ENCODE measurements at regions not wholly inside any gene's neighbourhood (a gene's known extent, or its start where the extent isn't known, plus 50 kb on each side); places are given as distances from the start of the nearest gene placed in this dataset.
A peak's percentile ranks its signal among the peaks of the same experiment; 100 is the strongest.

GRCh38 chr1:222358100-222358499 lies 189.8 kb downstream of the HHIPL2 start:
- no peak for DNase-seq

DNA sequence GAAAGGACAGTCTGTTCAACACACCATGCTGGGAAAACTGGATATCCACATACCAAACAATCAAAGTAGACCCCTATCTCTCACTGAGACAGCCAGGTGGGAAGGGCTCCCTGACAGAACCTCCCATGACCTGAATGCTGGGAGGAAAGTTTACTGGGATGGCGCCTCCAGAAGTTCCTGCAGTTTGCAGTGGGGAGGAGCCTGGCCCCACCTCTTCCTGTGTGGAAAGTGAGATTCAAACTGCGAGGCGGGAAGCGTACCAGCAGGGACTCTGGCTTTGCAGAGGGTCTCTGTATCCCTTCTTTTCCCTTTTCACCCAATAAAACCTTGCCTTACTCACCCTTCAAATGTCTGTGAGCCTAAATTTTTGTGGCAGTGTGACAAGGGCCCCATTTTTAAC lies 190.7 kb downstream of the HHIPL2 start:
- no peak for DNase-seq

GRCh38 chr1:222347627-222348026 lies 200.3 kb downstream of the HHIPL2 start:
- no peak for DNase-seq

GRCh38 chr1:222346955-222347354 lies 200.9 kb downstream of the HHIPL2 start:
- DNase-seq, result no peak

- DNase-seq, result peak; percentile 22
Observed at GRCh38 chr1:222339376-222339947, 208.4 kb downstream of the HHIPL2 start.

GRCh38 chr1:222335586-222335985 lies 212.3 kb downstream of the HHIPL2 start:
- DNase-seq, result no peak

DNA sequence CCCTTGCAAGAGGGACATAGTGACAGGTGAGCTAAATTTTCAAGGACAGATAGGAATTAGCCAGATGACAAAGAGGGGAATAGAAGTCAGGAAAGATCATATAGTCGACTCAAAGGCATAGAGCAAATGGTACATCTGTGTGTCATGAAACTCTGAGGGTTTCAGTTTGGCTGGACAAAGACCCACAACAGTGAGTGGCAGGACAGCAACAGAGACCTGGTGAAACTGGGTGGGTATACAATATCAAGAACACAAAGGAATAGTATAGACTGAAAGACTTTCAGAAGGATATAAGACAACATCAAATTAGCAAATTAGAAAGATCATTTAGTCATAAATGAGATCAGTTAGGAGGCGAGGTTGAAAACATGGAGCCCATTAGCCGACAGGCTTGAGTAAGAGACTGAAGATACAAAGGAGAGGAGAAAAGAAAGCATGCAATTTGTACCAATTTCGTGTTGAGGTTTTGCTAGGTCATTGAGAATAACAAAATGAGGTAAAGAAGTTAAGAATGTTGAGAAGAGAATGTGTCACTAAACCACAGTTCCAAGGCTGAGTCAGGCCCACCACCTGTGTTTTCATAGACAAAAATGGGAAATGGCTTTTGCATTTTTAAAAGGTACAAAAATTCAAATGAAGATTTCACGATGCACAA lies 213.8 kb downstream of the HHIPL2 start:
- DNase-seq, result peak; percentile 30

DNA sequence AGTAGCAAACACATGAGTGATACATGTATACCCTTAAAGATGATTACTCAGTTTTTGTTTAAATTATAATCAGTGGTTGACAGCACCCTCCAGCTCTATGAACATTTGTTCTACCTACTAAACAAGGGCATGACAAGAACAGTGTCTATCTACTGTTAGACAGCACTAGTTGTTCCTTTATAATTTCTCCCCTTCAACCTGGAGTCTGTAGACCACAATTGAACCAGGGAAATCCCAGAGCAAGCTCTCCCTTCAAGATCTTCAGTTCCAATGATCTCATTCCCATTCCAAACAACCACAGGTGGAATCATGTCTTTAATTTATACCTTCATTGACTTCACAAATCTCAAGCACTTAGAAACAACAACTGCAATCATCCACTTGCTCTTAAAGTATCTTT lies 216.1 kb downstream of the HHIPL2 start:
- no peak for DNase-seq

DNA sequence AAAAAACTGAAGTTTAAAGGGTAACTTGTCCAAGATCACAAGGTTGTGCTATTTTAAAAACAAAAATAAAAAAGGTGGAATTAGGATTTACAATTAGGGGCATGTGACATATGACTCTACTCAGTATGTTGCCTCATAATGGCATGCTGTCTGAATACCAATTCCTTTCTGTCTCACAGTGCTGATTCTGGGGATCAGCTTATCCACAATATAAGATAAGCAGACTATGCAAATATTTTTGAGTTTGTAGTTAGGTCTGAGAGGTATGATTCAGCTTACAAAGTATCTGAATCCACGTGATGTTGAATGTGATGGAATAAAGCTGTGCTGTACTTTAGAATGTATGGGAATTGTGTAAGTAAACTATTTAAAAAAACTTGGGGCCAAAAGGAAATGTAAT lies 216.6 kb downstream of the HHIPL2 start:
- DNase-seq, result peak; percentile 83

DNA sequence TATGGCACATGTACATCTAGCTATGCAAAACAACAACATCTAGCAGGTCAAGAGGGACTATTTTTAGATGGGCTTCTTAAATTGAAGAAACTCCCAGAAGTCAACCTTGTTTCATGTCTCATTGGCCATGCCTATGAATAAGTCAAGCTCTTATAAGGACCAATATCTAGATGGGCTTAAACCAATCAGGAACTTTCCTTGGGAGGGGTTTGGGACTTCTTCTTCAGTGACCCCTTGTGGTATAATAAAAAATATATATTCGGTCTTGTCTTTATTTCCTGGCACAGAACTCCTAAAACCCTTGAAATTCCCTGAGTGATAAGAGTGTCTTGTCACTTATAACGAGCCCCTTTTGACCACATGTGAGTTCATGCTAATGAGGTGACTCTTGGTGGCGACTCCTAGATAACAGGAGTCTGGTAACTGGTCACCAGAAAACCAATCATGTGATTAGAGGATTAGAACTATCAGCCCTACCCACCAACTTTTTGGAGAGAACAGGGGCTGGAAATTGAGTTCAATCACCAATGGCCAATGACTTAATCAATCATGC lies 218.3 kb downstream of the HHIPL2 start:
- DNase-seq, result no peak

DNA sequence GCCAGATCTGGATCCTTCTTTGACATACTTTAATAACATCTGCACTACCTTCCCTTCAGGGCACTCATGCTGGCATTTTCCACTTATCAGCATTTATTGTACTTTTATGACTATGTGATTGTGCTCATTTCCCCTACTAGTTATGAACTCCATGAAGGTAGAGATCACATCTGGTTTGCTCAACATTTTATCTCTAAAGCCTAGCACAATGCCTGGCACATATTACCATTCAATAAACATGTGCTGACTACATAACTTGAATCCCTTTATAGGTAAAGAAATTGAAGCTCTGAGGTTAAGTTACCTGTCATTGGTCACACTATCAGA lies 221.2 kb downstream of the HHIPL2 start:
- no peak for DNase-seq

DNA sequence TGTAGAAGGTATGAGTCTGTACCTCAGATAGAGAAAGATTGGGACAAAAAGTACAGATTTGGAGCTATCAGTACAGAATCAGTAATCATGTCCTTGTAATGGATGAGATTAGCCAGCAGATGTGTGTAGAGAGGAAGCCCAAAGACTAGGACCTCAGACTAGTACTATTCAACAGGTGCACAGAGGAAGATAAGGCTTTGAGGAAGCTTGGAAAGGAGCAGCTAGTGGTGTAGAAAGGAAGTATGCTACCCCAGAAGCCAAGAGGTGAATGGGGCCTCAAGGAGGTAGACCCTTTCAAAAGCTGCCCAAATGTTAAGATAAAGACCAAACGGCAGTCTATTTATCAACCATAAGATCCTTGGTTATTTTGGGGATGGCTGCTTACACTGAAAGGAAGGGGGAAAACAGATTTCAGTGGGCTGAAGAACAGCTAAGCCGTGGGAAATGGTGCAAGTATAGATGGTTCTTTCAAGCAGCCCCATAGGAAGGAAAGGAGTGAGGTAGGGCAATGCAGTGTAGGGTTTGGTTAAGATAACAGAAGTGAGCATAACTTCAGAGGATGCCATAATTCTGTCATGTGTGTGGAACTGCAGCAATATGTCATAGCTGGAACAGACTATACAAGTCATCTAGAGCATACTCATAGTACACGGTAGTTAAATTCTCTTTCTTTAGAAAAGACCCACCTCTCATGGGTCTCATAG lies 221.7 kb downstream of the HHIPL2 start:
- DNase-seq, result no peak

GRCh38 chr1:222325506-222325905 lies 222.4 kb downstream of the HHIPL2 start:
- no peak for DNase-seq

- DNase-seq, result no peak
Observed at GRCh38 chr1:222314839-222315238, 233.1 kb downstream of the HHIPL2 start.

DNA sequence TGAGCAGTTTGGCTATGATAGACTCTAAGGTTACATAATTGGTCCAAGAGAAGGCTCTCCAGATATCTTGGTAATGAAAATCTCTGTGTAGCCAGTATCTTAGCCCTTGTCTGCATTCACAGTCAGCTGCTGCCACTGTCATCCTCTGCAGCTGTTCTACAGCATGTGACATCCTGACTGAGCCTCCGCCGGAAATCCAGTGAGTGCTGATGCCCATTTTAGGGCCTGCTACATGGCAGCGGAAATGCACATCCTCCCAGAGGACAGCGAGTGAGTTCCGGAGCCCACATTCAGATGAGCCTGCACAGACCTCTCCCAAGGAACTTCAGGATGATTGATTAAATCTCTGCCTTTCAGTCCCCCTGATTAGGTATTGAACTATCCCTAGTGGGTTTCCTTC lies 237.1 kb downstream of the HHIPL2 start:
- DNase-seq, result no peak

DNA sequence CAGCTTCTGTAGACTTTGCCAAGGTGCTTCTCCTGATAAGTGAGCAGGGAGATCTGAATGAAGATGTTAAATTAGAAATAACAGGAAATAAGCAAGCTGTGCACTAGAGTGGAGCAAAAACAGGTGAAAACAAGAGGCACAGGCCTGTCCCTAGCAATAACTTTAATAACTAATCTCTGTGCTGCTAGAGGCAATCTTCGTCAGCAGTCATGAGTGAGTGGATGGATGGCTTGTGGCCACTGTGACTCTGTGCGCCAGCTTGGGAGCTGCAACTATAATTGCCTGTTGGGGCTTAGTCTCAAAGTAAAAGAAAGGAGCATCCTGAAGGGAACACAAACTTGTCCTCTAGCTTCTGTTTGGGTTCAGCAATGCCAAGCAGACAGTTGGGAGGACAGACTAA lies 240.3 kb downstream of the HHIPL2 start:
- DNase-seq, result no peak

- no peak for DNase-seq
Observed at GRCh38 chr1:222306512-222306911, 241.4 kb downstream of the HHIPL2 start.

GRCh38 chr1:222306011-222306410 lies 241.9 kb downstream of the HHIPL2 start:
- no peak for DNase-seq

- DNase-seq, result peak; percentile 61
Observed at GRCh38 chr1:222301652-222302051, 246.3 kb downstream of the HHIPL2 start.

DNA sequence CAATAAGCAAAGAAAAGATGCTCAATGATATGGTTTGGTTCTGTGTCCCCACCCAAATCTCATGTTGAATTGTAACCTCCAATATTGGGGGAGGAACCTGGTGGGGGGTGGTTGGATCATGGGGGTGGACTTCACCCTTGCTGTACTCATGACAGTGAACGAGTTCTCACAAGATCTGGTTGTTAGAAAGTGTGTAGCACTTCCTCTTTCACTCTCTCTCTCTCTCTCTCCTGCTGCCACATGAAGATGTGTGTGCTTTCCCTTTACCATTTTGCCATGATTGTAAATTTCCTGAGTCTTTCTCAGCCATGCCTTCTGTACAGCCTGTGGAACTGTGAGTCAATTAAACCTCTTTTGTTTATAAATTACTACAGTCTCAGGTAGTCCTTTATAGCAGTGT lies 248.4 kb downstream of the HHIPL2 start:
- DNase-seq, result no peak

DNA sequence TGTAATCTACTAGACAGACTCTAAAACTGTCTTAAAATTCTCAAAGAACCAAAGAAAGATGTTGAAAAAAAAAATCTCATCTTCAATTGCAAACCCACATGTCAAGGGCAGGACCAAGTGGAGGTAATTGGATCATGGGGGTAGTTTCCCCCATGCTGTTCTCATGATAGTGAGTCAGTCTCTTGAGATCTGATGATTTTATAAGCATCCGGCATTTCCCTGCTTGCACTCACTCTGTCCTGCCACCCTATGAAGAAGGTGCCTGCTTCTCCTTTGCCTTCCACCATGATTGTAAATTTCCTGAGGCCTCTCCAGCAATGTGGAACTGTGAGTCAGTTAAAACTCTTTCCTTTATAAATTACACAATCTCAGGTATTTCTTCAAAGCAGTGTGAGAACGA lies 257.0 kb downstream of the HHIPL2 start:
- no peak for DNase-seq

GRCh38 chr1:222288053-222288452 lies 259.9 kb downstream of the HHIPL2 start:
- peak; percentile 38 for DNase-seq

DNA sequence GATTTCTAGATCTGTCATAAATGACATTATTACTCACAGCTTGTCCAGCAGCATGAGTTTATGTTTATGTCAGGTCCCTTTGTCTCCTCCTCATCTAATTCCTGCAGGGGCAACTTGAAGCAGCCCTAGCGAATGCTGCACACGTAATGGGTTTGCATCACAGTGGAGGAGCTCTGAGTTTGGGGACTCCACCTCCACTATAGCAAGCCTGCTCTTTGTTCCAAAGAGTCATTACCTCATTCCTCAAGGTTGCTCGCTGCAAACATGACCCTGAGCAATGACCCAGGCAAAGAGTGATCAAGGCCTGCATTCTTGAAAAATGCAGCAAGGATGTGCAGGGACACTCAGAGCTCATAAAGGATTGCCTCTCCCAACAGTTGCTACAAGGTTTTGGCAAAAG lies 261.9 kb downstream of the HHIPL2 start:
- no peak for DNase-seq

DNA sequence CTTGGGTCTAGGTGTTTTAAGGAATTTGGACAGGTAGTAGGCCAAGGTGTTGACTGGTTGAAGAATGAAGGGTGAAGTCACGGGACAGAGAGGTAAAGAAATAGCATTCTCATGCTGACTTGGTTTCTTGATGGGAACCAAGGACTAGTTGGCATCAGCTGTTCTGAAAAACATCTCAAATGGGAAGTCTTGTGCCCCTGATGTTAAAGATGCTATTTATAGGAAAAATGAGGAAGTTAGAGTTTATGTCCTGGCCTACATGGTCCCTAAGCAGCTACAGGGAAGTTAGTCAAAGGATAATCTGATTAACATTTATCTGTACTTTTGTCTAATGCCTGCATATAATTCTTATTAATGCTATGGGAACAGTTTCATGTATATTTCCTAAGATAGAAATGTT lies 262.4 kb downstream of the HHIPL2 start:
- no peak for DNase-seq
